ENCODE measurements at regions not wholly inside any gene's neighbourhood (a gene's known extent, or its start where the extent isn't known, plus 50 kb on each side); places are given as distances from the start of the nearest gene placed in this dataset.

DNA sequence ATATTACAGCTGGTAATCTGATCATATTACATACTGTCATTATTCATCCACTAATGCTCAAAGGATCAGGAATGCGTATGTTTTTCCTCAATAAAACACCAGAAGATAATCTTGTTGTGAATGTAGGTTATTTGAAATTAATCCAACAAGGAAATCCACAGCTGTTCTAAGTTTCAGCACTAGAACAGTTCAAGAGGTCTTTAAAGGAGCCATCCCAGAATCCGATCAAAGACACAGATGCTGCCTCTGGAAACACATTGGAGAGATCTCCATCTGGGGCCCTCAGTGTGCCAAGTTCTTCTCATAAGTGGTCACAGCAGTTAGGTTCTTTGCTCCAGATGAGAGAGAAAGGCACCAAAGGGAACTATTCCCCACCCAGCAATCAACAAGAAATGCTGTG, 1955.1 kb upstream of the RAG2 start:
- H3K27ac Mint-ChIP-seq, result no peak overlapping the region

GRCh38 chr11:38547462-38547861, 1949.4 kb upstream of the RAG2 start:
- no peaks in the 10 kb centered on the region for H3K27me3 Mint-ChIP-seq (ENCODE audit: low read depth, poor library complexity)
- H3K27ac Mint-ChIP-seq, result no peak overlapping the region
- no peak for TF ChIP-seq CTCF (IDR thresholded peaks at IDR 0.05)
- H3K9me3 Mint-ChIP-seq, result no peaks in the 10 kb centered on the region
- H3K4me1 Mint-ChIP-seq, result no peaks in the 10 kb centered on the region
- DNase-seq, result no peak
- H3K36me3 Mint-ChIP-seq (ENCODE audit: low read depth), result no peaks in the 10 kb centered on the region
- H3K4me3 Mint-ChIP-seq, result no peak overlapping the region

More for the DNA sequence above, 1955.1 kb upstream of the RAG2 start:
- no peaks in the 10 kb centered on the region for H3K9me3 Mint-ChIP-seq
- H3K36me3 Mint-ChIP-seq (ENCODE audit: low read depth), result no peaks in the 10 kb centered on the region
- H3K4me3 Mint-ChIP-seq, result no peak overlapping the region
- no peaks in the 10 kb centered on the region for H3K27me3 Mint-ChIP-seq (ENCODE audit: low read depth, poor library complexity)
- no peak for DNase-seq
- no peaks in the 10 kb centered on the region for H3K4me1 Mint-ChIP-seq
- no peak for TF ChIP-seq CTCF (IDR thresholded peaks at IDR 0.05)

DNA sequence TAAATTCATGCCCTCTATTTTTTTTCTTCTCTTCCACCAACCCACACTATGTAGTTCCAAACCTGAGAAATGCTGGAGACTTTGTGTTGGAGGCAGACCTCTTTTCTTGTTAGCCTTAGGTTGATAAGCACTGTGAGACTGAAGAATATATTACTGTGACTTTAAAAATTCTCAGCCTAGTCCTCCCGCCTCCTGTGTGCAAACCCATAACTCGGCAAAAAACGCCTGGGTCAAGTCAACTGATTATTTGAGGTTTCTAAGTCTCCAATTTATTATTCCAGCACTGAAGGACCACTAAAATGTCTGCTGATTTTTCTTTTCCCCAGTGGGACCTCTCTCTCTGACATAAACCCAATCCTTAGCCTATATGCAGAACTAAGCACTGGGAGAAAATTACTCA, 1946.0 kb upstream of the RAG2 start:
- no peaks in the 10 kb centered on the region for H3K4me1 Mint-ChIP-seq
- H3K27me3 Mint-ChIP-seq (ENCODE audit: low read depth, poor library complexity), result no peaks in the 10 kb centered on the region
- no peak for DNase-seq
- H3K9me3 Mint-ChIP-seq, result no peaks in the 10 kb centered on the region
- H3K36me3 Mint-ChIP-seq (ENCODE audit: low read depth), result no peaks in the 10 kb centered on the region
- no peak overlapping the region for H3K4me3 Mint-ChIP-seq
- TF ChIP-seq CTCF (IDR thresholded peaks at IDR 0.05), result no peak
- no peak overlapping the region for H3K27ac Mint-ChIP-seq

- no peaks in the 10 kb centered on the region for H3K9me3 Mint-ChIP-seq
- no peak overlapping the region for H3K4me3 Mint-ChIP-seq
- no peak for DNase-seq
- no peaks in the 10 kb centered on the region for H3K4me1 Mint-ChIP-seq
- H3K36me3 Mint-ChIP-seq (ENCODE audit: low read depth), result no peaks in the 10 kb centered on the region
- TF ChIP-seq CTCF (IDR thresholded peaks at IDR 0.05), result no peak
- H3K27me3 Mint-ChIP-seq (ENCODE audit: low read depth, poor library complexity), result no peaks in the 10 kb centered on the region
- no peak overlapping the region for H3K27ac Mint-ChIP-seq
These were observed 1945.3 kb upstream of the RAG2 start for GRCh38 chr11:38543311-38543710.

GRCh38 chr11:38538866-38539680, 1941.0 kb upstream of the RAG2 start:
- no peaks in the 10 kb centered on the region for H3K36me3 Mint-ChIP-seq (ENCODE audit: low read depth)
- no peaks in the 10 kb centered on the region for H3K27me3 Mint-ChIP-seq (ENCODE audit: low read depth, poor library complexity)
- H3K27ac Mint-ChIP-seq, result no peak overlapping the region
- DNase-seq, result no peak
- peaks cover 5% of the 10 kb centered on the region for H3K9me3 Mint-ChIP-seq
- TF ChIP-seq CTCF (IDR thresholded peaks at IDR 0.05), result no peak
- H3K4me1 Mint-ChIP-seq, result no peaks in the 10 kb centered on the region
- no peak overlapping the region for H3K4me3 Mint-ChIP-seq

DNA sequence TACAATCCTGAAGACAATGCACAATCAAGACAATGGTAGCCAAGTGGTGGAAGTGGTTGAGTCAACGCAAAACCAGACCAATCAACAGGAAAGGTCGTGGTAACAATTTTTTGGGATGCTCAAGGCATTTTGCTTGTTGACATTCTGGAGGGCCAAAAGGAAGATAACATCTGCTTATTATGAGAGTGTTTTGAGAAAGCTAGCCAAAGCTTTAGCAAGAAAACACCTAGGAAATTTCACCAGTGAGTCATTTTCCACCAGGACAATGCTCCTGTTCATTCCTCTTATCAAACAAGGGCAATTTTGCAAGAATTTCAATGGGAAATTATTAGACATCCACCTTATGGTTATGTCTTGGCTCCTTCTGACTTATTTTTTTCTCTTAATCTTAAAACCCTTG, 1932.2 kb upstream of the RAG2 start:
- no peak for TF ChIP-seq CTCF (IDR thresholded peaks at IDR 0.05)
- no peaks in the 10 kb centered on the region for H3K27me3 Mint-ChIP-seq (ENCODE audit: low read depth, poor library complexity)
- no peak for DNase-seq
- peaks cover 11% of the 10 kb centered on the region for H3K9me3 Mint-ChIP-seq
- no peak overlapping the region for H3K4me3 Mint-ChIP-seq
- no peaks in the 10 kb centered on the region for H3K36me3 Mint-ChIP-seq (ENCODE audit: low read depth)
- H3K27ac Mint-ChIP-seq, result no peak overlapping the region
- no peaks in the 10 kb centered on the region for H3K4me1 Mint-ChIP-seq
